ENCODE measurements at regions not wholly inside any gene's neighbourhood (a gene's known extent, or its start where the extent isn't known, plus 50 kb on each side); places are given as distances from the start of the nearest gene placed in this dataset.
"Not testable (repeated sequence)": the region's sequence is repeated elsewhere in the genome, so short reads cannot be mapped to it uniquely, and the experiment has no call there.

GRCh38 chr2:36052819-36053218 is 302.8 kb upstream of the CRIM1 start:
- DNase-seq = no peak

DNA sequence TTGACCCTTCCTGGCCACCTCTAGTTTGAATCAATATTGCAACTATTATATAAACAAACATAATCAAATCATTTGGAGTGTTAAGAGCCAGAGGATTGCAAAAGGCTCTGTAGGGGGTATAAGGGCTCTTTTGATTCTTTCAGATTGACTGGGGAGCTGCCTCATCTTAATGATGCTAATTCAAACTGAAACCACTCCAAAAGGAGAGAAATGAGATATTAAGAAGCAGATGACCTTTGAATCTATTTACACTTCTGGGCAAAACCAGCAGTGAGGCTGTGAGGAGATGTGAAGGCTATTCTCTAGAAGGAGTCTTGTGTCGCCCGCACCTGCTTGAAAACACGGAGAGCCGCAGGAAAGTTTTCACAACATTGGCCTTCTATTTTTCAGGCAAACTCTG is 311.2 kb upstream of the CRIM1 start:
- DNase-seq = no peak

GRCh38 chr2:36035137-36035536 is 320.4 kb upstream of the CRIM1 start:
- no peak for DNase-seq

DNA sequence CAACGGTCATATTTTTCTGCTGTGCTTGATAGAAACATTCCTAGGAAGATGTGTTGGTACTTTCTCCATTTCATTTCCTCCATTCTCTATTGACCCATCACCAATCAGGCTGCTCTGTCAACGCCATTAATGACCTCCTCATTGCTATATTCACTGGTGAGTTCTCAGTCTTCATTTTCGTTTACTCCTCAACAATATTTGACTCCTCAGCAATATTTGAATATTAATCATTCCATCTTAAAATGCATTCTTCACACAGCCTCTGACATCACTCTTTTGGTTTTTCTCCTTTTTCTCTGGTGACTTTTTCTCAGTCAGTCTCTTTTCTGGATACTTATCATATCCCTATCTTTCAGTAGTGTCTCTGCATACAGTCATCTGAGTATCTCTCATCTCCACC is 323.5 kb upstream of the CRIM1 start:
- no peak for DNase-seq

- DNase-seq = no peak
Measured at GRCh38 chr2:36031471-36031870, 324.1 kb upstream of the CRIM1 start.

DNA sequence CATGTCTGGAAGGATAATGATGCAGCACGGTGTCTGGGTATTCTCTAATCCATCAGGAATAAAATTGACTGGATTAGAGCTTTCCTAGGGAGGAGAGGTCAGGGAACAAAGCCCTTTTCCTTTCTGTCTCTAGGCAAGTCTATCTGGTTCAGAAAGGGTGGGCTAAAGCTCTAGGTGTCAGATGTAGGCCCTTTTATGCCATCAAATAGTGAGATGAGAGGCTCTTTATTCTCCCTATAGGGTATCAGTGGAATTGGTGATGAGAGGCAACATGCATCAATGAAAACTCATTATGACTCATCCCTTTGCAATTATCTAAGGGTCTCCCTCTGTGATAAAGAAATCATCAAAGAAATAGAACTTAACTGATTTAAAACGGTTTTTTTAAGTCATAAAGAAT is 328.0 kb upstream of the CRIM1 start:
- no peak for DNase-seq

GRCh38 chr2:36013064-36013463 is 342.5 kb upstream of the CRIM1 start:
- no peak for DNase-seq

DNA sequence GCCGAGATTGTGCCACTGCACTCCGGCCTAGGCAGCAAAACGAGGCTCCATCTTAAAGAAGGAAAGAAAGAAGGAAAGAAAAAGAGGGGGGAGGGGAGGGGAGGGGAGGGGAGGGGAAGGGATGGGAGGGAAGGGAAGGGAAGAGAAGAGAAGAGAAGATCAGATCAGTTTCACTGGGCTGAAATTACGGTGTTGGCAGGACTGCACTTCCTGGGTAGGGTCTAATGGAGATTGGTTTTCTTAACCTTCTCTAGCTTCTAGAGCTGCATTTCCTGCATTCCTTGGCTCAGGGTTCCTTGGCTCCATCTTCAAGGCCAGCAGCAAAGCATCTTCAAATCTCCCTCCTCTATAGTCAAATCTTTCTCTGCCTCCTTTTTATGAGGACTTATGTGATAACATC is 349.1 kb upstream of the CRIM1 start:
- DNase-seq = no peak

DNA sequence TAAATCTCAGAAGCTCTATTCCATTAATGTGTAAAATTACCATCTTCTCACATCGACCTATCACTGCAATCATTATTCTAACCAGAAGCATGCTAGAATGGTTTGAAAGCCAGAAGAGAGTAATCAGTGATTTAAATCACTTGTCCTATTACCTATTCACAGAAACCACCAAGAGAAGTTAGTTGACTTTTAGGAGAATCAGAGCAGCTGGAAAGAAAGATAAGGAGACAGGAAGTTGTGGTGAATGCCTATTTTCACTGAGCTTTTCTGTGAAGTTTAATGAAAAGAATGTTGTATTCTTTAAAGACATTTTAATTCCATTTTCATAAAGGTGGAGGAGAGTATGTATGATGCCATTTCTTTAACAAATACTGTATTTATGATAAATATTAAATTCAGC is 352.6 kb upstream of the CRIM1 start:
- DNase-seq = no peak

DNA sequence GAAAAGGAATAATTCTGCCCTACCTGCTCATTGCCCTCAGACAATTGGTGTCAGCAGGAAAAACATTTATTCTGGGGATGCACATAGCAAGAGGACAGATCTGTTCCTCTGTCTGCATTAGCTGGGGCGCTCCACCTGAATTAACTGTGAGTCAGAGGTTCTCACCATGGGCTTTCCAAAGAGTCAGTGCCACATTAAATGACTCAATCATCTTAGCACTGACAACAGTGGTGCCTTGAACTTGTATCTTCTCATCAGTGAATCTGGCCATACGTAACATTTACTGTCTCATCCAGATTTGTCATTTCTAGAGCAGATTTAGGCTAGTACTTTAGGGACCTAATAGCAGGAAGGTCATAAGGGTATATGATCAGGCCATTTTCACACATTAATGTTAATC is 358.1 kb upstream of the CRIM1 start:
- no peak for DNase-seq

DNA sequence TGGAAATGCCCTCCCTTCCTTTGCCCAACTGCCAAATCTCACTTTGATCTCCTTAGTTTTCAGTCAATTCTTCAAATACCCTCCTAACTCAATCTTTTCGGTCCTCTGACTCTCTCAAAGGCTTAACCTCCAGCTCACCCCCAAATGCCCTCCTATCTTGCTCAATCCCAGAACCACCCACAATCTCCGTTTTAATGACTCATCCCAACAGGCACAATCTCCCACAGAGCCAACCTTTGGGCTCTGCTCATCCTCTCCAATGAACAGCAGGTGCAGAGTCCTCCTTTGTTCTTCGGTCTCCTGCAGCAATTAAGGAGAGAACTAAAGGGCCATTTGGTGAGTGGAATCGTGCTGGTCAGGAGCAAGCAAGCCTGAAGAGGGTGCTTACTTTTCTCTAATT is 366.1 kb upstream of the CRIM1 start:
- DNase-seq = no peak

DNA sequence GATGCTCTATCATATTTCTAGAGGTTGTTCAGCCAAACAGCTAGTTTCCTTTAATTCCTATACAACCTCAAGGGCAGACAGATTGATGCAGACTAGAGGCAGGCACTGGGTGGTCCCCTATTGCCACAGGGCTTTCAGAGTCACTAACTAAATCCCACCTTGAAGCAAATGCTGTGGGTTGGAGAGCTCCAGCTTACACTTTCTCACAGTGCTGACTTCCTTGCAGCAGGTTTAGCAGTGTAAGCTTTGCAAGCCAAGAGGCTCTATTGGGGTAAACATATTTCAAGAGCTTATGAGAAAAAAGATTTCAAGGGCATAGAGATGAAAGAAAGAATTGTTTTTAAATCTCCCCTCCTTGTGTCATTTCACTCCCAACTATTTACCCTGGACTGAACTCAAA is 366.5 kb upstream of the CRIM1 start:
- DNase-seq = no peak

GRCh38 chr2:35986871-35987270 is 368.7 kb upstream of the CRIM1 start:
- no peak for DNase-seq

DNA sequence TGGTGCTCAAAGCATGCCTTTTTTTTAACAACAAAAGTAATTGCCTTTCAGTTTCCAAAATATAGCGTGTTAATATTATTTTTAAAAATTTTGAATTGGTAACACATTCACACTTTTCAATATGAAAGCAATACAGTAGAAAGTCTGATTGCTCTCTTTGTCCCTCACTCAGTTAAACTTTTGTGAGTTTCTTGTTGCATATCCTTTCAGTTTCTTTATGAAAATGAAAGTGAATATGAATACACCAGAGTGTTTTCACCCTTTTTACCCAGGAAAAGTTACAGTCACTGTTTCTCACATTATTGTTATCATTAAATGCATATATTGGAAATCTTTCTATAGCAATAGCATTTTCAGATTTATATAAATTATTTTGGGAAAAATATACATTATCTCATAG is 377.4 kb upstream of the CRIM1 start:
- no peak for DNase-seq

- DNase-seq = no peak
Measured at GRCh38 chr2:35976611-35977010, 379.0 kb upstream of the CRIM1 start.

GRCh38 chr2:35973737-35974132 is 381.8 kb upstream of the CRIM1 start:
- no peak for DNase-seq

DNA sequence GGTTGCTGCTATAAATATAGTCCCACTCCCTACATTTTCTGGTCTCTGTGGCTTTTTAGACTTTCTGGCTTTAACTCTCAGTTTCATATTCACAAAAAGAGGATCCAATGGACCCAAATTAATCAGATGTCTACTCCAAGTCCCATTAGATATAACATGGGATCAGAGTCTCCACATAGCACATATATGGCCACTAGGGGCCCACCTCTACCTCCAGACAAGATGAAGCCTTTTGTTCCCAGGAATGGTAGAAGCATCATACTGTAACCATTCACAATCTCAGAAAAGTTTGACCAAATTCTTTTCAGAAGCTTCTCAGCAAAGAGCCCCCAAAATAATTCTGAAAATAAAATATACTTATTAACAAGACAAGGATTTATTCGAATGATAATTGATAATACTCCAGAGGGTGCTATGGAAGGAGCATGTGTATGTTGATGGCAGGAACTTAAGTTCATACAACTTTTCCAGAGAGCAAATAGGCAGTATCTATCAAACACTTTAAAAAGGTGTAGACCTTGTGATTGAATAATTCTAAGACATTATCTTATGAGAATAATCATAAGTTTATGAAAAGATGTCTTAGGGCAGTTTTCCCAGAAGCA is 382.3 kb upstream of the CRIM1 start:
- DNase-seq = no peak

- no peak for DNase-seq
Measured at GRCh38 chr2:35963824-35964223, 391.8 kb upstream of the CRIM1 start.

DNA sequence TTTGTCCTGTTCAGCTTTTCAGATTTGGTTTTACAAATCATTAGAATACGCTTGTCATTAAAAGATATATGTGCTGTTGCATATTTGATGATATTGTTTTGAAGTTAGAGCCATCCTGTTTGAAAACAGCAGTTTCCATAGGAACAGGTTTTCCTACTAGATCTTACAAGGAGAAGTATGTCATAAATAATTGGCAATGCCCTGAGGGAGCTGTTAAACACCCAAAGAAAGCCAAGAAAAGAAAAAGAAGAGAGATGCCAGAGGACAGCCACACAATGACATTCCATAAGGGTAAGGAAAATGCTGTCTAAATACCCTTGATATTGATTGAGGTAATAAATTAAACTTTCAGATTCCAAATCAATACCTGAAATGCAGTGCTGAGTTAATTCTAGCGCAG is 392.2 kb upstream of the CRIM1 start:
- DNase-seq = no peak

DNA sequence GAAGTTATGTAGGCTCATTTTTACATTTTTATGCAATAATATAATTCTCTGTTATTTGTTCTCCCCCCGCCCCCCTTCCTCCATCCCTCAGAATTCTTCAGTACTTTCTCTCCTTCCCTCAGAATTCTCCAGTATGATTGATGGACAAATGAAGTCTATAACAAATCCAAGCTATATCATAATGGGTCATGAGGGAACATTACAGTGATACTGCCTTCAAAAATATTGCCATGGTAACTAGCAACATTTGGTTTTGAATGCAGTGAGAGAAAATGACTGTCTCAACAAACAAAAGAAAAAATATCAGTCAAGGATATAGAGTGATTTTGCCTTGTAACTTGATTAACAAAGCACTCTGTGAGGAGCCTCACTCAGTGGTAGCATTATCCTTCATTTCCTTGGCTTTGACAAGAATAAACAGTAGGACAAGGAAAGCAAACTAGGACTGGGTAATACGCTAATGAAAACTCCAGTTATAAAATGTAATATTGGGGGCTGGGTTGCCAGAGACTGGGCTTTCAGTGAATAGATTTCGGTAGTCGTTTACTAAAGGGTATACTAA is 392.9 kb upstream of the CRIM1 start:
- no peak for DNase-seq

GRCh38 chr2:35960596-35960995 is 395.0 kb upstream of the CRIM1 start:
- no peak for DNase-seq

- not testable (repeated sequence) for DNase-seq
Measured at GRCh38 chr2:35957053-35957452, 398.5 kb upstream of the CRIM1 start.

DNA sequence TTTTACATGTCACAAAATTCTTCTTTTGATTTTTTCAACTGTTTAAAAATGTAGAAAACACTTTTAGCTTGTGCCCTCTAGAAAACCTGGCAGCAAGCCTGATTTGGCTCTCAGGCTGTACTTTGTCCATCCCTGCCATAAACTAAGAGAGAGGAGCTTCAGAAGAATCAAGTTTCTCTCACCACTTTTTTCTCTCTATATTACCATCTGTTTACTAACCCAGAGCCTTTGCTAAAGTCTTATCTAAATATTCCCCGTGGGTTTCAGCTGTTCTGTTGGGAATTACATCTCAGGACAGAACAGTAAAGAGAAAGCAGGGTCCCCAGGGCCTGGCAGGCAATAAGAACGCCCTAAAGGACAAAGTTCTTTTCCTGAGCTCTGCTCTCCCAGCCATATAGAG is 409.1 kb upstream of the CRIM1 start:
- DNase-seq = no peak

DNA sequence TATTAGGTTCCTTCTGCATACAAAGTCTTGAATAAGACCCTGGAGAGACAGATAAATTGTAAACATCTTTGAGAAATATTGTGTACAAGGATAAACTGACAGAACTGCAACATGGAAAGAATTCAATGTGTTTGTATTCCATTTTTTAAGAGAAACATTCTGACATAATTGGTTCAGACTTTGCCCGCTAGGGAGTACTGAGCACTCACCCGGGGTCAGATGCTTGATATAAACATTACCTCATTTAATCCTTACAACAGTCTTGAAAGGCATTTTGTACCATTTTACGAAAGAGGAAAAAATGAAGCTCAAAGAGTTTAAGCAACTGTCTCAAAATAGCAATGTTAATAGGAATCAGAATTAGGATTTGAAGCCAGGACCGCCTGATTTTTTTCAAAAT is 416.7 kb upstream of the CRIM1 start:
- DNase-seq = no peak

GRCh38 chr2:35933031-35933430 is 422.5 kb upstream of the CRIM1 start:
- DNase-seq = no peak

All from activated T-cell treated with anti-CD3 and anti-CD28 coated beads, Interleukin-2, amount 50 U/mL, for 48 hours (primary cell).